ENCODE measurements at regions not wholly inside any gene's neighbourhood (a gene's known extent, or its start where the extent isn't known, plus 50 kb on each side); places are given as distances from the start of the nearest gene placed in this dataset.

GRCh38 chr7:108869070-108869469 is 299.4 kb downstream of the DNAJB9 start:
- DNase-seq, result no peak
- no peak for TF ChIP-seq CTCF (IDR thresholded peaks at IDR 0.05)
- intact Hi-C loops (cut with DNase I), result no loop called here
- H3K9me3 ChIP-seq, result peaks cover 0 to 31% of the 10 kb centered on the region in 2 donors
- no peak for ATAC-seq
- no peak overlapping the region for H3K27ac ChIP-seq
- H3K4me3 ChIP-seq, result no peak overlapping the region
- no peaks in the 10 kb centered on the region for H3K36me3 ChIP-seq
- no peaks in the 10 kb centered on the region for H3K4me1 ChIP-seq
- H3K27me3 ChIP-seq, result no peaks in the 10 kb centered on the region

GRCh38 chr7:108875139-108875538 is 305.5 kb downstream of the DNAJB9 start:
- no peaks in the 10 kb centered on the region for H3K36me3 ChIP-seq
- DNase-seq, result no peak
- peaks cover 0 to 51% of the 10 kb centered on the region in 2 donors for H3K9me3 ChIP-seq
- no peak overlapping the region for H3K27ac ChIP-seq
- no peak overlapping the region for H3K4me3 ChIP-seq
- H3K4me1 ChIP-seq, result no peaks in the 10 kb centered on the region
- no peaks in the 10 kb centered on the region for H3K27me3 ChIP-seq
- no peak for ATAC-seq
- intact Hi-C loops (cut with DNase I), result no loop called here
- no peak for TF ChIP-seq CTCF (IDR thresholded peaks at IDR 0.05)

GRCh38 chr7:108890862-108891261 is 321.2 kb downstream of the DNAJB9 start:
- no peak overlapping the region for H3K27ac ChIP-seq
- peaks cover 0 to 23% of the 10 kb centered on the region in 2 donors for H3K9me3 ChIP-seq
- no peaks in the 10 kb centered on the region for H3K27me3 ChIP-seq
- ATAC-seq (no peak), DNase-seq (no peak)
- intact Hi-C loops (cut with DNase I), result no loop called here
- no peaks in the 10 kb centered on the region for H3K4me1 ChIP-seq
- TF ChIP-seq CTCF (IDR thresholded peaks at IDR 0.05), result no peak
- H3K4me3 ChIP-seq, result no peak overlapping the region
- H3K36me3 ChIP-seq, result no peaks in the 10 kb centered on the region

GRCh38 chr7:108908456-108908855 is 338.8 kb downstream of the DNAJB9 start:
- DNase-seq (no peak), ATAC-seq (no peak)
- Histone ChIP-seq H3K4me1 (no peaks in the 10 kb centered on the region), H3K36me3 (no peaks in the 10 kb centered on the region), H3K27ac (no peak overlapping the region), H3K4me3 (no peak overlapping the region), H3K27me3 (no peaks in the 10 kb centered on the region), H3K9me3 (no peaks in the 10 kb centered on the region)
- intact Hi-C loops (cut with DNase I), result no loop called here
- no peak for TF ChIP-seq CTCF (IDR thresholded peaks at IDR 0.05)

GRCh38 chr7:108911016-108911415 is 341.3 kb downstream of the DNAJB9 start:
- DNase-seq (no peak), ATAC-seq (no peak)
- Histone ChIP-seq H3K27ac (no peak overlapping the region), H3K9me3 (peaks cover 0 to 13% of the 10 kb centered on the region in 2 donors), H3K4me1 (no peaks in the 10 kb centered on the region), H3K36me3 (no peaks in the 10 kb centered on the region), H3K4me3 (no peak overlapping the region), H3K27me3 (no peaks in the 10 kb centered on the region)
- no peak for TF ChIP-seq CTCF (IDR thresholded peaks at IDR 0.05)
- intact Hi-C loops (cut with DNase I), result no loop called here
